Globus pallidus (tissue), 1 donor: ENCODE measurements at regions not wholly inside any gene's neighbourhood (a gene's known extent, or its start where the extent isn't known, plus 50 kb on each side); places are given as distances from the start of the nearest gene placed in this dataset.
A peak's percentile ranks its signal among the peaks of the same experiment; 100 is the strongest.
"Not testable (repeated sequence)": the region's sequence is repeated elsewhere in the genome, so short reads cannot be mapped to it uniquely, and the experiment has no call there.

Experiments
- DNase-seq: peaks from one replicate; pipeline ENCODE4 v3.0.0-alpha.2; 2015; ENCODE audit warnings: low spot score

GRCh38 chr5:101505891-101506570 lies 602.9 kb upstream of the ST8SIA4 start:
- DNase-seq: no peak

DNA sequence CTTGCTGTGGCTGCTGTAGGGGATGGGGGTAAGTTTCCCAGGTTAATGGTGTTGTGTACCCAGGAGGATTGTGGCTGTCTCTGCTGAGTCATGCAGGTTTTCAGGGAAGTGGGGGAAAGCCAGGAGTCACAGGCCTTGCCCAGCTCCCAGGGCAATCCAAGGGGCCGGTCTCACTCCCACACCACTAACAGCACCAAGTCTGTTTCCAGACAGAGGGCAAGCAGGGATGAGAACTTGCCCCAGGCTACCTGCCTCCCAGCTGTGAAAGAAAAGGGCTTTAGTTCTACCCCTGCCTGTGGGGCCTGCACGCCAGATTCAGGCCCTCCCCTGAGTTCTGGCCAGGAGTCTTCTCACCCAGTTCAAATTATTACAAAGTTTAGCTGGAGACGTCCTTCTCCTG lies 579.8 kb upstream of the ST8SIA4 start:
- DNase-seq: no peak

- DNase-seq: no peak
Measured at GRCh38 chr5:101473483-101473882, 570.4 kb upstream of the ST8SIA4 start.

GRCh38 chr5:101461455-101461854 lies 558.4 kb upstream of the ST8SIA4 start:
- no peak for DNase-seq

GRCh38 chr5:101458587-101458986 lies 555.5 kb upstream of the ST8SIA4 start:
- DNase-seq: no peak

DNA sequence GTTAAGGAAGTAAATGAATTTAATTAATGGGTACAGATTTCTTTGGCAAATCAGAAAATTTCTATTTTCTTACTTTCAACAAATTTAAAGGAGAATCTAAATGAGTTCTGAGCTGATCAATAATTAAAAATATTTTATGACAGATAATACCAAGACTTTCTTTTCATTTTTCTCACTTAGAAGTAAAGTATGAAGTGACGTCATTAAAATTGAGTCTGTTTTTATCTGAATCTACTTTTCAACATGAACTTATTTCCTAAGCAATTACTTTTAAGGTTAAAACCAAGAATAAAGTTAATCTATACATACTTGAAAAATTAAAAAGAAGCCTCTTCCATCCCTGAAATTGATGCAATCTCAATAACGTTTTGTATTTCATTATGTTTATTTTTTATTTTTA lies 552.8 kb upstream of the ST8SIA4 start:
- DNase-seq: no peak

DNA sequence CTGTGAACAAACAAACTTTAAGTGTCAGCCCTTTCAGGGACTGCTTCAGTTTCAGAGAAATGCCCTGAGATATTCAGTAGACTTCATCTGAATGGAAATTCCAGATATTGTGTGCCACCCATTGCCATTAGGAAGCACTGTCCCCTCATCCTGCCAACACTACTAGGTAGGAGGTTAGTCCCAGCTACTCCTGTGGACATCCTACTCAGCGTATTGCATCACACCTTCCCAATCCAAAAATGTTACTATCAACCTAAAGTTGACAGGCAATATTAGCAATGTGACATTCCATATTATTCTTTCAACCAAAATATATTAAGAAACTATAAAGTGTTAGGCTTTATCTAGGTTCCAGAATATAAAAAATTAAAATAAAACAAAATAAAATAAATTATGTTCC lies 552.0 kb upstream of the ST8SIA4 start:
- DNase-seq: no peak

GRCh38 chr5:101442281-101442680 lies 539.2 kb upstream of the ST8SIA4 start:
- DNase-seq: not testable (repeated sequence)

- DNase-seq: no peak
Measured at GRCh38 chr5:101440173-101440572, 537.1 kb upstream of the ST8SIA4 start.

DNA sequence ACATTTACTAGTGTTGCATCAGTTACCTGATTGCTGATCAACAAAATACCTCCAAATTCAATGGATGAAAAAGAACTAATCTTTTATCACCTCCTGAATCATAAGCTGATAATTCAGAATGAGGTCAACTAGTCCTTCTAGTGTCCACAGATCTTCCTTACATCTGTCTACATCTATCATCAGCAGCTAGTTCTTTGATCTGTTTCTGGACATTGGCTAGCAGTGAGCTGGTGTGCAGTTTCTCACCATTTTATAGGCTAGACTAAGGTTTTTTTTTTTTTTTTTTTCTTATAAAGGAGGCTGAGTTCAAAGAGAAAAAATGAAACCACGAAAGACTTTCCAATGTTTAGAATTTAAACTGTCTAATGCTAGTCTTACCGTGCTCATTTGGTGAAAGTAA lies 534.3 kb upstream of the ST8SIA4 start:
- DNase-seq: no peak

DNA sequence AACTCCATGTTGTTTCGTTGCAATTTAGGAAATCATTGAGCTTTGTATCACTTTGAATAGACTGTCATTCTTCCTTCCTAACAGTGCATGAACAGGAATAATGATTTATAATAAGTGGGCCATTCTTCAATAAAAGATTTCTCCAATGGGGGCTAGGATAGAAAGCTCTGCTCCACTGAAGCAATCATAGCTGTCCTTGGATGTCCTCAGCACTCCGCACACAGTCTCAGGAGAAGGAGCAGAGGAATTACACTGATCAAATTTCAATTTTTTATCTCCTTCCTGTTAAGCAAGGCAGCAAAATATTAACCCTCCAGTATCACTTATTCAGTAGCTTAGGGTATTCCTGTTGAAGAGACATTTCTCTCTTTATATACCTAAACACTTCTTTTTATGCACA lies 532.7 kb upstream of the ST8SIA4 start:
- no peak for DNase-seq

- DNase-seq: no peak
Measured at GRCh38 chr5:101431201-101431600, 528.1 kb upstream of the ST8SIA4 start.

- DNase-seq: no peak
Measured at GRCh38 chr5:101430551-101430950, 527.5 kb upstream of the ST8SIA4 start.

- DNase-seq: no peak
Measured at GRCh38 chr5:101429241-101429640, 526.2 kb upstream of the ST8SIA4 start.

- DNase-seq: no peak
Measured at GRCh38 chr5:101425339-101425859, 522.3 kb upstream of the ST8SIA4 start.

GRCh38 chr5:101424530-101425175 lies 521.6 kb upstream of the ST8SIA4 start:
- no peak for DNase-seq

- DNase-seq: no peak
Measured at GRCh38 chr5:101418713-101419118, 515.6 kb upstream of the ST8SIA4 start.

- DNase-seq: no peak
Measured at GRCh38 chr5:101404531-101404930, 501.4 kb upstream of the ST8SIA4 start.

GRCh38 chr5:101393795-101394450 lies 490.8 kb upstream of the ST8SIA4 start:
- DNase-seq: no peak

- peak; percentile 48 for DNase-seq
Measured at GRCh38 chr5:101390151-101390908, 487.2 kb upstream of the ST8SIA4 start.

DNA sequence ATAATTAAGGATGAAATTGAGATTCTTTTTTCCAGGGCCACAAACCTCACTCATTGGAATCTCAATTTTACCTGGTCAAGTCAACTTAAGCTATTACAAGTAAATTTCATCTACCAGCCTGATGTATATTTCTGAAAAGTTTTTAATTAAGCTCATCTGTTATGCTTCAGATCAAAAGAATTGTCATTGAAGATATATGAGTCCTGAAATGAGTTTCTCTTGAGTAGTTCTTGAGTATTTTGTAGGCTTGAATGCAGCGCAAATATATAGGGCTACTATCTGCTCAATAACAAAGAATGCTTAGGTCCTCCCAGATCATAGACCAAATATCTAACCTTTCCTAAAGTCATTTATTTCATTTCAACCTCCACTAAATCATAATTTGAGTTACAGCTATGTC lies 482.2 kb upstream of the ST8SIA4 start:
- no peak for DNase-seq

DNA sequence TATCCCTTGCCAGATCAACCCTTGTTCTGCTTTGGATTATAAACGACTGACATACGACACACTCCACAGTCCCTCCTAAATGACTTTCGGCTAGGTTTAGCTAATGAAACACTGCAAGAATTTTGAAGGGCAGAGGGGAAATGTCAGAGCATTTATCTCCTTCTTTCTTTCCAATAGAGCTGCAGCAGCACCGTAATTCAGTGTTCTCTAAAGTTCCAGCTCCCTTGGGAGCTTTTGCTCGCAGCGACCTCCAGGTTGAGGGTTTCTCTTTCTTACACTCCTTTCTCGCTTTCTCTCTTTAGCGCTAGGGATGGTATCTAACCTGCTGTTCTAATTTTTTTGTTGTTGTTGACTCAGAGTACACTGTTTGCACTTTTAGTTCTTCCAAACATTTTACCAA lies 467.1 kb upstream of the ST8SIA4 start:
- no peak for DNase-seq
